Activated effector memory CD4-positive, alpha-beta T cell treated with anti-CD3 and anti-CD28 coated beads, Interleukin-2, amount 50 U/mL, for 16 hours (primary cell): ENCODE measurements at regions not wholly inside any gene's neighbourhood (a gene's known extent, or its start where the extent isn't known, plus 50 kb on each side); places are given as distances from the start of the nearest gene placed in this dataset.

ENCODE experiments used
- DNase-seq: peaks from one replicate; pipeline ENCODE4 v3.0.0-alpha.2; 2020

- DNase-seq: no peak
Measured at GRCh38 chr13:23984546-23984945, 87.2 kb upstream of the C1QTNF9B start.

DNA sequence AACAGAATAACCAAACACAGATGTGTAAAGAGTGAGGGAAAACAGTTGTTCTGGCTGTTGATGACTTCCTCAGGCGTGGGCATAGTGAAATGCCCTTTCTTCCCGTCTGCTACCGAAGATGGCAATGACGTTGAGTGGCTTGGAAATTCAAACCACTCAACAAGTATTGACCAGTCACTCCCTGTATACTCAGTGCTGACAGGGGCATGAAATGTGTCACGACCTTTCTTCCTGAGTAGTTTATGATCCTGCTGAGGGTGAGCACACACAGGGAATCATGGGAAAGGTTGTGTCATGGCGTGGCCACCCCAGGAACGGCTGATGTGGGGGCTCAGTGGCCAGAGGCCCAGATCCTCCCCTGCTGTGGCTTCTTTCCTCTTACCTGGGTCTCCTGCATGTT lies 87.8 kb upstream of the C1QTNF9B start:
- no peak for DNase-seq

DNA sequence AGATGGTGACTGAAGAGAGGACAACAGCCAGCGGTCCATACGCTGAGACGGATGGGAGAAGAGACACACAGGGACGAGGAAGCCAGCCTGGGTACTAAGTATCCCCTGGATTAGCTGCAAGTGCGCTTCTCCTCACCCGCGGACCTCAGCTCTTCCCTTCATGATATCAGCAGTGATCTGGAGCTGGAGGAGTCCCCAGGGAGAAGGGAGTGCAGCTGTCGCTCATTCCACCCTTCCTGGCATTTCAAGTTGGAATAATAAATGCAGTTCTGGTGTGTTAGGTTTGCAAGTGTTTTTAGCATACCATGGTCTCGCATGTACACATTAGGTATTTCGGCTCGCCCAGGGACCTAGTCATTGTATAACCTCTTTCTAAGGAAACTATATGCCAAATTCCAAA lies 88.5 kb upstream of the C1QTNF9B start:
- DNase-seq: no peak

DNA sequence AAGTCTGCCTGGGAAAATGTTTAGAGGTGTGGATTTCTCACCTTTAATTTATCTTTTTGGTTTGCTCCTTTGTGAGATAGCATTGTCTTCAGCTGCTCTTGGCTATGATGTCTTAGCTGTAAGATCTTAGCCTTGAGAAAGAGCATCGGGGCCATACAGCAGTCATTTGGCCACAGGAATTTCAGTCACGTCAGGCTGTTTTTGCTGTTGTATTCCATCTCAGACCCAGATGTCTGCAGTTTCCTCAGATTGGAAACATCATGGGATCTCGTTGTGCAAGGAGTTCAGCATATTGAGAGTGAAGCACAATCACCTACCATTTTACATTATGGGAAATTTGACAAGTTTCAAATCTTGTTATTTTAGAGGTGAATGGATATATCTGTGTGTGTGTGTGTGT lies 89.3 kb upstream of the C1QTNF9B start:
- DNase-seq: no peak

GRCh38 chr13:23987331-23987894 lies 90.1 kb upstream of the C1QTNF9B start:
- DNase-seq: no peak

DNA sequence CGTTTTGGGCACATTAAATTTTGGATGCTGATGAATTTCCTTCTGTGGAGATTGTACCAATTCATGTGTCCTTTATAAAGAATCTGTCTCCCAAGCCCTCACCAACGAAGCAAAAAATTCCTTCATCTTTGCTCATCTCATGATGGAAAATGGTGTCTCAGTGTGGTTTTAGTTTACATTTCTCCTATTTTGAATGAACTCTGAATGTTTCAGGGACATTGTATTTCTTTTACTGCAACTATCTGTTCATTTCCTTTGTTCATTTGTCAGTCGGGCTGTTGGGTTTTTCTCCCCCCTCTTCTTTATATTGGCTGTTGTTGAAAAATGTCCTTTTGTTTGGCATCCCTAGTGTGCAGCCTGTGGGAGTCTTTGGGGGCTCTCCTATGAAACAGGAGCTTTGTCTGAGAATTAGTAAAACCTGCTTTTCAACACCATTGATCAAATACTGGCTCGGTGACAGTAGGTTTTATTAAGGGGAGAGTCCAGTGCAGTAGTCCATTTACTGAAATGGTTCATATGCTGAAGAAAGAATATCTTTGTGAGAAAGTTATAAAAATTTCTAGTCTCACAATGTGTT lies 91.3 kb upstream of the C1QTNF9B start:
- no peak for DNase-seq

GRCh38 chr13:23990455-23990854 lies 93.2 kb upstream of the C1QTNF9B start:
- no peak for DNase-seq

DNA sequence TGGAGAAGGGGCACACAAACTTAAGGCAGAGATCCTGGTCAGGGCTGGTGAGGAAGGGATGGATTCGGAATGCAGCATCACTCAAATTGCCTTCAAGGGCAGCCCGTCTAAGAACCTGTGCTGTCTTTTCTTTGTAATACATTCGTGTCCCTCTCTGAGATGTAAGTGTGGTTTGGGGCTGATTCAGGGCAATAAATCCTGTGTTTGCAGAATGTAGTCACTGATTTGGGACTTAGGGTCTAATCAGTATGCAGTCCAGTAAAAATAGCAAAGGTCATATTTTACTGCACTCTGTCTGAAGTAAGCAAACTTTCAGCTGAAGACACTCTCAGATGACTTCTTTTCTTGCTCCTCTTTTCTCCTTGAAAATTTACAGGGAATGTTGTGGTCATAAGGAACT lies 93.8 kb upstream of the C1QTNF9B start:
- DNase-seq: no peak

- no peak for DNase-seq
Measured at GRCh38 chr13:23992781-23993679, 95.7 kb upstream of the C1QTNF9B start.

DNA sequence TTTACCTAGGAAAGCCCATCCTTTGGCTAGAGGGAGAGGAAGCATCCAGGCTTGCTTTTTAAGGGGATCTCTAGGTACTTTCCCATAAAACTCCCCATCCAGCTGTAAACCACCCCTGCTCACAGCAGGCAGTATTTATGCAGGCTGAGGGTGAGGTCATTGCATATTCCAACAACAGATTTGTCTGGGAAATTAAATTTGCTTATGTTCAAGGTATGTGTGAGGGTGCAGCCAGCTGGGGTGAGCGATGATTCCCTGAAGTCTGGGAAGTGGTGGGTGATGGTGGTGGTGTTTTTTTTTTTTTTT lies 96.3 kb upstream of the C1QTNF9B start:
- no peak for DNase-seq

DNA sequence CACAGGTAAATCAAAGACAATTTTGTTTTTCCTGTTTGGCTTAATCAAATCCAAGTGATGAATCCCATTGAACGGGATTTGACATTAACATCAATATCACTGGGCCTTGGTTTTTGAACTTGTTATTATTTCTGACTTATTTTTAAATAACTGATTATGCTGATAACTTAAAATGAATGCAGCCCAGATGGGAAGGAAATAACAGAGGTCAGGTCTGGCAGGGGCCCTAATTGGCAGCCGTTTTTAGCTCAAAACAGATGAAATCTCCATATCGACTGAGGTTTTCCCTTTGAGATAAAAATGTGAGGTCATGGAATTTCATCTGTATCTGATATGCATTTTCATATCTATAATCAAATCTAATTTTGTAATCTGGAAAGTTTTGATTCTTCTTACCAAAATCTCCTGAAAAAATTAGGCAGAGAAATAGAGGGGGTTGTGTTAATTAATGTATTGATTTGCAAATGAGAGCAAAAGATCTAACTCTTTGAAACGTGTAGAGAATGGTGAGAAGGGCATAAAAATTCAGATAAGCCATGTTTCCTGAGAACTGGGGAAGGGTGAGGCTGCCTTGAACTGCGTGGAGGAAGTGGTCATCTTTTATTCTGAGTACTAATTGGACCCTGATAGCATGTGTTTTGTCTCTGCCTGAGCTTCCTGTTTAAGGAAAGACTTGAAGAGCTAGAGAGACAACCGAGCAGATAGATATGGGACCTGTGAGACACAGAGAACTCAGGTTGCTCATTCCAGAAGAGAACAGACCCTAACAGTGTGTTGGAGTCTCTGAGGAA lies 98.2 kb upstream of the C1QTNF9B start:
- DNase-seq: no peak

DNA sequence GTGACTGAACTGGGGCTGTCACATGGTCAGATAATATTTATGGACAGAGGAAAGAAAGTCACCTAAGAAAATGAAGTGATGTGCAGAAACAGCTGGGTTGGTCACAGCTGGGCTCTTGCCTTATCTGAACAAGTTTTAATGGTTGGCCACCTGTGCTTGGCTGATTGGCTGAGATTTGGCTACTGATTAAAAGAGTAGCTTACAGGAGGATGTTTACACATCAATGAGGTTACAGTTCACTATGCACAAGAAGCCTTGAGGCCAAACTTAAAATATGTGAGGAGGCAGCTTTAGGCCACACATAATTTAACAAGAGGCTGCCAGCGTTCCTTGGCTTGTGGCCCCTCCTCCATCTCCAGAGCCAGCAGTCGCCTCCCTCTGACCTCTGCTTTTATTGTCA lies 99.2 kb upstream of the C1QTNF9B start:
- no peak for DNase-seq

DNA sequence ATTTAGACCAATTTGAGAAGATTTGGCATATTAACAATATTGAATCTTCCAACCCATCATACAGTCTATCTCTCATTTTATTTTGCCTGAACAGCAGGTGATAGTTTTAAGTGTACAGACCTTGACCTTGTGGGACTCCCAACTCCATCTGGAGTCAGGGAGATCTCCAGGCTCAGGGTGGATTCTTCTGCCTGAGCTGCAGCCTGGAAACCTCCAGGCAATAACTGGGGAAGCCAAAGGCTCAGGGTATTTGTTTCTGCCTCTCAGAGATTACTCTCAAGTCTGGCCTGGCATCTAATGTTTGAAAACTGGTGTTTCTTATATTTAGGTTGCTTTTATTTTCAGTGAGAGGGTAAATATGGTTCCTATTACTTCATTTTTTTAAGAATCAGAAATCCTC lies 102.1 kb upstream of the C1QTNF9B start:
- DNase-seq: no peak

DNA sequence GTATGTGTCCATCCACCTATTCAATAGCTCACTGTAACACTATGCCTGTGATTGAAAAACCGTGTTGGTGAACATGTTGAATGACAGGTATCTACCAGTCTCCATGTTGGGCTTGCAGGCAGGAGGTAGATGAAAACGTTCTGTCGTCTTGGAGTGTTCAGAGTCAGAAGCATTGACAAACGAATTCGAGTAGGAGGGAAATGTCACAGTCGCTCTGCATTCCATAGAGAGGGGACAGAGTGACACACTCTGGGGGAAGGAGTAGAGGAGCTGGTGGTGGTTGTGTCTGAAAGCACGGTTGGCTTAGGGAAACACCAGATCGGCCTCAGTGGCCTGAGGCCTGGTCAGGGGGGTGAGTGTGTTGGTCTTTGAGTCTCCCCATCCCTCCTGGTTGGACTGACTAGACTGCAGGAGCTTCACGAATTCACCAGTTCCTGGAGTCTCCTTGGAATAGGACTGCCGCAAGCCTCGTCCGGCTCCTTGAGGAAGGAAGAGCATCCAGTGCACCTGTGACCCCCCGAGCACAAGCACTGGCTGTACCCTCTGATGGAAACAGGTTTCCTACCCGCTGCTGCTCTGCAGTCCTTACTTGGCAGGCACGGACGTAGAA lies 105.0 kb upstream of the C1QTNF9B start:
- DNase-seq: no peak

GRCh38 chr13:24004142-24004899 lies 107.0 kb upstream of the C1QTNF9B start:
- DNase-seq: no peak

DNA sequence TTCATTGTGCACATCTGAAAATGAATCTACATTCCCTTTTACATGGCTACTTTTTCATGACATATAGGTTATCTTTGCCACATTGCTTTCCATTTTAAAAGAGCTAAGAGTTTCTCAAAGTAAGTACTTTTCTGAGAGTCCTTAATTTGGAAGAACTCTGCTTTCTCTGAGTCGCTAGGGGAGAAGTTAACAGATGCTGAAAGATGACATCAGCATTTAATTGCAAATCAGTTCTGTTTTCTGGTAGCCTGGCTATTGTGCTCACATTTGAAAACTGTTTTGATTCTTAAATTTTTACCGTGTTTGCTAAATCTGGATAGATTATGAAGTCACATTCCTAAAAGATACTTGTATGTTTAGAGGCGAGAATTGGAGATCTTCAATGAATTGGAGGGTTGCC lies 107.7 kb upstream of the C1QTNF9B start:
- DNase-seq: no peak

GRCh38 chr13:24005755-24006281 lies 108.5 kb upstream of the C1QTNF9B start:
- no peak for DNase-seq

DNA sequence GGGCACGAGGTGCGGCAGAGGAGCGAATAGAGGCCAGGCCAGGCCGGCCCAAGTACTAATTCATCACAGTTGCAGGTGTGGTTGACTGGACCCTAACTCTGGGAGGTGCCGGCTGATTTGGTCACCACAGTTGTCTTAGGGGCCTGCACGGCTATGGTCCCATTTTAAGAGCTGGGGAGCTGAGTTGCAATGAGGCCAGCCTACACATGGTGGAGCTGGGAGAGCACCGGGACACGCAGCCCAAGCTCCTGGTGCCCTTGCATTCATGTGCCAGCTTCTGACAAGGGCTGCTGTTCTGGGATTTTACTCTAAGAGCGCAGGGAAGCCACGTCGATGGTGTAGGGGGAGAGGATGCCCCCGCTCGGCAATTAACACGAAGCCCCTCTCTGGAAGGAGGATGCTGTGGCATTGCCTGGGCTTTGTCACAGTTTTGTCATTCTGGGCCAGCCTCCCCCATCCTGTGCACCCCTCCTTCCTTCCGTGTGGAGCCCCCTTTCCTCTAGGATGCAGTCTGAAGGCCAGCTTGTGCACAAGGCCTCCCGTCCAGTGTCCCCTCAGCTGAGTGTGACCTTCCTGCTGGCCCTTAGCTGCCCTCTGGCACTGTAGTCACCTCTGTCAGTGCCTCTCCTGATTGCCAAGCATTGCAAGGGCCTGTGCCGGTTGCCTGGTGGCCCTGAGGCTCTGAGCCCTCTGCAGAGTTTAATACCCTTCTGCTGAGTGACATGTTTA lies 109.4 kb upstream of the C1QTNF9B start:
- no peak for DNase-seq

- no peak for DNase-seq
Measured at GRCh38 chr13:24007979-24008620, 110.8 kb upstream of the C1QTNF9B start.

DNA sequence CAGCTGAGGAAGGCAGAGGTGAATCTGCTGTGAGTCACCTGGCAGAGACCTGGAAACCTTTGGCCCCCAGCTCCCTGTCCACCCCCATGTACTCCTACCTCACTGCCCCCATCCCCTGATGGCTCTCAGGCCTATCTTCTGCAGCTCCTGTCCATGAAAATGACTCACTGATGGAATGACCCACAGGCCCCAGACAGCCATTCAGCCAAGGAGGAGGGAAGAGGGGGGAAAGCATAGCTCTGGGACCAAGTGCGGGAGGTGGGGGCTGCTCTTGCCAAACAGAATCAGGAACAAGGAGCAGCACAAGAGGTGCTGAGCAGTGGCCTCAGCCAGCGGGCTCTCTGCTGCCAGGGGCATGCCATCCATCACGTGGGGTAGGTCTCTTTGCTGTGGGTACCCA lies 111.4 kb upstream of the C1QTNF9B start:
- no peak for DNase-seq

DNA sequence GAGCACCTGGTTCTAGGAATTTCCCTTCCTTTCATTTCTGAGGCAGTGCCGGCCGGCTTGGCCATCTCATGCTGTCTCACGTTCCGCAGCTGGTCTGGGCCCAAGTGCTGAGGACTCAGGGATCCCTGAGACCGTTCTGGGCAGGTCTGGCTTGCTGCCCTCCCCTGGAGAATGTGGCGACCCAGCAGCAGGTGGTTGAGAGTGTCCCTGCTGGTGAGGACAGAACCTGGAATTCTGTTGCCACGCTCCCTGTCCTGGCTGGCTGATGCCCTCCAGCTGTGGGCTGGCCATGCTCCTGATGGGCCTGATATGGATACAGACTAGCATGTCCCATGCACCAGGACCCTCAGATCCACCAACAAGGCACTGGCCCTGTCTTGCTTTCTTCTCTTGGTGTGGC lies 114.0 kb upstream of the C1QTNF9B start:
- no peak for DNase-seq
